ENCODE measurements at regions not wholly inside any gene's neighbourhood (a gene's known extent, or its start where the extent isn't known, plus 50 kb on each side); places are given as distances from the start of the nearest gene placed in this dataset.

- Histone ChIP-seq H3K4me1 (ENCODE audit: control insufficient read depth in 2 of 2, insufficient read depth in 2 of 2, low read length in 1 of 2) (no peaks in the 10 kb centered on the region), H3K36me3 (ENCODE audit: control insufficient read depth in 2 of 2, insufficient read depth in 2 of 2, low read length in 1 of 2) (no peaks in the 10 kb centered on the region), H3K4me3 (ENCODE audit: low read depth in 1 of 2, low read length in 2 of 2) (no peak overlapping the region), H3K27ac (ENCODE audit: low read depth in 2 of 2, low read length in 1 of 2) (no peak overlapping the region), H3K27me3 (ENCODE audit: control insufficient read depth in 1 of 2, insufficient read depth in 2 of 2, low read length in 2 of 2) (no peaks in the 10 kb centered on the region), H3K9me3 (ENCODE audit: control insufficient read depth in 2 of 2, insufficient read depth in 1 of 2, low read depth in 1 of 2, low read length in 1 of 2) (peaks cover 10 to 11% of the 10 kb centered on the region in 2 donors)
- WGBS, 2 donors: 80 to 84% methylated on average over 2 of the region's 2 CpGs
Observed at GRCh38 chr1:80047791-80048190, 1041.3 kb upstream of the ADGRL4 start.

- H3K9me3 ChIP-seq (ENCODE audit: control insufficient read depth in 2 of 2, insufficient read depth in 1 of 2, low read depth in 1 of 2, low read length in 1 of 2): no peaks in the 10 kb centered on the region
- no peak overlapping the region for H3K27ac ChIP-seq (ENCODE audit: low read depth in 2 of 2, low read length in 1 of 2)
- no peak overlapping the region for H3K4me3 ChIP-seq (ENCODE audit: low read depth in 1 of 2, low read length in 2 of 2)
- H3K4me1 ChIP-seq (ENCODE audit: control insufficient read depth in 2 of 2, insufficient read depth in 2 of 2, low read length in 1 of 2): no peaks in the 10 kb centered on the region
- no peaks in the 10 kb centered on the region for H3K27me3 ChIP-seq (ENCODE audit: control insufficient read depth in 1 of 2, insufficient read depth in 2 of 2, low read length in 2 of 2)
- H3K36me3 ChIP-seq (ENCODE audit: control insufficient read depth in 2 of 2, insufficient read depth in 2 of 2, low read length in 1 of 2): no peaks in the 10 kb centered on the region
Observed at GRCh38 chr1:80044662-80045061, 1038.1 kb upstream of the ADGRL4 start.

- no peak overlapping the region for H3K4me3 ChIP-seq (ENCODE audit: low read depth in 1 of 2, low read length in 2 of 2)
- H3K4me1 ChIP-seq (ENCODE audit: control insufficient read depth in 2 of 2, insufficient read depth in 2 of 2, low read length in 1 of 2): no peaks in the 10 kb centered on the region
- no peaks in the 10 kb centered on the region for H3K36me3 ChIP-seq (ENCODE audit: control insufficient read depth in 2 of 2, insufficient read depth in 2 of 2, low read length in 1 of 2)
- no peak overlapping the region for H3K27ac ChIP-seq (ENCODE audit: low read depth in 2 of 2, low read length in 1 of 2)
- no peaks in the 10 kb centered on the region for H3K9me3 ChIP-seq (ENCODE audit: control insufficient read depth in 2 of 2, insufficient read depth in 1 of 2, low read depth in 1 of 2, low read length in 1 of 2)
- 64 to 66% methylated on average over 3 of the region's 3 CpGs for WGBS, 2 donors
- no peaks in the 10 kb centered on the region for H3K27me3 ChIP-seq (ENCODE audit: control insufficient read depth in 1 of 2, insufficient read depth in 2 of 2, low read length in 2 of 2)
Observed at GRCh38 chr1:80036690-80037432, 1030.3 kb upstream of the ADGRL4 start.

GRCh38 chr1:80023358-80023757 lies 1016.8 kb upstream of the ADGRL4 start:
- no peak overlapping the region for H3K4me3 ChIP-seq (ENCODE audit: low read depth in 1 of 2, low read length in 2 of 2)
- no peaks in the 10 kb centered on the region for H3K4me1 ChIP-seq (ENCODE audit: control insufficient read depth in 2 of 2, insufficient read depth in 2 of 2, low read length in 1 of 2)
- WGBS, 2 donors: 86 to 92% methylated on average over 1 of the region's 1 CpG
- H3K27me3 ChIP-seq (ENCODE audit: control insufficient read depth in 1 of 2, insufficient read depth in 2 of 2, low read length in 2 of 2): no peaks in the 10 kb centered on the region
- no peaks in the 10 kb centered on the region for H3K36me3 ChIP-seq (ENCODE audit: control insufficient read depth in 2 of 2, insufficient read depth in 2 of 2, low read length in 1 of 2)
- no peak overlapping the region for H3K27ac ChIP-seq (ENCODE audit: low read depth in 2 of 2, low read length in 1 of 2)
- H3K9me3 ChIP-seq (ENCODE audit: control insufficient read depth in 2 of 2, insufficient read depth in 1 of 2, low read depth in 1 of 2, low read length in 1 of 2): peaks cover 0 to 2% of the 10 kb centered on the region in 2 donors

- H3K9me3 ChIP-seq (ENCODE audit: control insufficient read depth in 2 of 2, insufficient read depth in 1 of 2, low read depth in 1 of 2, low read length in 1 of 2): no peaks in the 10 kb centered on the region
- H3K4me3 ChIP-seq (ENCODE audit: low read depth in 1 of 2, low read length in 2 of 2): no peak overlapping the region
- no peak overlapping the region for H3K27ac ChIP-seq (ENCODE audit: low read depth in 2 of 2, low read length in 1 of 2)
- no peaks in the 10 kb centered on the region for H3K36me3 ChIP-seq (ENCODE audit: control insufficient read depth in 2 of 2, insufficient read depth in 2 of 2, low read length in 1 of 2)
- no peaks in the 10 kb centered on the region for H3K4me1 ChIP-seq (ENCODE audit: control insufficient read depth in 2 of 2, insufficient read depth in 2 of 2, low read length in 1 of 2)
- H3K27me3 ChIP-seq (ENCODE audit: control insufficient read depth in 1 of 2, insufficient read depth in 2 of 2, low read length in 2 of 2): no peaks in the 10 kb centered on the region
Observed at GRCh38 chr1:80021891-80022290, 1015.4 kb upstream of the ADGRL4 start.

- Histone ChIP-seq H3K4me1 (ENCODE audit: control insufficient read depth in 2 of 2, insufficient read depth in 2 of 2, low read length in 1 of 2) (no peaks in the 10 kb centered on the region), H3K27ac (ENCODE audit: low read depth in 2 of 2, low read length in 1 of 2) (no peak overlapping the region), H3K4me3 (ENCODE audit: low read depth in 1 of 2, low read length in 2 of 2) (no peak overlapping the region), H3K9me3 (ENCODE audit: control insufficient read depth in 2 of 2, insufficient read depth in 1 of 2, low read depth in 1 of 2, low read length in 1 of 2) (no peaks in the 10 kb centered on the region), H3K27me3 (ENCODE audit: control insufficient read depth in 1 of 2, insufficient read depth in 2 of 2, low read length in 2 of 2) (no peaks in the 10 kb centered on the region), H3K36me3 (ENCODE audit: control insufficient read depth in 2 of 2, insufficient read depth in 2 of 2, low read length in 1 of 2) (no peaks in the 10 kb centered on the region)
- 87 to 88% methylated on average over 3 of the region's 3 CpGs for WGBS, 2 donors
Observed at GRCh38 chr1:80018348-80018747, 1011.8 kb upstream of the ADGRL4 start.

GRCh38 chr1:80008934-80009333 lies 1002.4 kb upstream of the ADGRL4 start:
- 87 to 89% methylated on average over 1 of the region's 1 CpG for WGBS, 2 donors
- no peak overlapping the region for H3K27ac ChIP-seq (ENCODE audit: low read depth in 2 of 2, low read length in 1 of 2)
- no peaks in the 10 kb centered on the region for H3K36me3 ChIP-seq (ENCODE audit: control insufficient read depth in 2 of 2, insufficient read depth in 2 of 2, low read length in 1 of 2)
- no peaks in the 10 kb centered on the region for H3K27me3 ChIP-seq (ENCODE audit: control insufficient read depth in 1 of 2, insufficient read depth in 2 of 2, low read length in 2 of 2)
- H3K9me3 ChIP-seq (ENCODE audit: control insufficient read depth in 2 of 2, insufficient read depth in 1 of 2, low read depth in 1 of 2, low read length in 1 of 2): no peaks in the 10 kb centered on the region
- no peak overlapping the region for H3K4me3 ChIP-seq (ENCODE audit: low read depth in 1 of 2, low read length in 2 of 2)
- H3K4me1 ChIP-seq (ENCODE audit: control insufficient read depth in 2 of 2, insufficient read depth in 2 of 2, low read length in 1 of 2): no peaks in the 10 kb centered on the region

GRCh38 chr1:80003250-80003649 lies 996.7 kb upstream of the ADGRL4 start:
- H3K9me3 ChIP-seq (ENCODE audit: control insufficient read depth in 2 of 2, insufficient read depth in 1 of 2, low read depth in 1 of 2, low read length in 1 of 2): no peaks in the 10 kb centered on the region
- no peak overlapping the region for H3K27ac ChIP-seq (ENCODE audit: low read depth in 2 of 2, low read length in 1 of 2)
- no peak overlapping the region for H3K4me3 ChIP-seq (ENCODE audit: low read depth in 1 of 2, low read length in 2 of 2)
- H3K36me3 ChIP-seq (ENCODE audit: control insufficient read depth in 2 of 2, insufficient read depth in 2 of 2, low read length in 1 of 2): no peaks in the 10 kb centered on the region
- H3K4me1 ChIP-seq (ENCODE audit: control insufficient read depth in 2 of 2, insufficient read depth in 2 of 2, low read length in 1 of 2): no peaks in the 10 kb centered on the region
- no peaks in the 10 kb centered on the region for H3K27me3 ChIP-seq (ENCODE audit: control insufficient read depth in 1 of 2, insufficient read depth in 2 of 2, low read length in 2 of 2)

GRCh38 chr1:79988401-79988800 lies 981.9 kb upstream of the ADGRL4 start:
- Histone ChIP-seq H3K27me3 (ENCODE audit: control insufficient read depth in 1 of 2, insufficient read depth in 2 of 2, low read length in 2 of 2) (no peaks in the 10 kb centered on the region), H3K36me3 (ENCODE audit: control insufficient read depth in 2 of 2, insufficient read depth in 2 of 2, low read length in 1 of 2) (no peaks in the 10 kb centered on the region), H3K9me3 (ENCODE audit: control insufficient read depth in 2 of 2, insufficient read depth in 1 of 2, low read depth in 1 of 2, low read length in 1 of 2) (no peaks in the 10 kb centered on the region), H3K4me3 (ENCODE audit: low read depth in 1 of 2, low read length in 2 of 2) (no peak overlapping the region), H3K27ac (ENCODE audit: low read depth in 2 of 2, low read length in 1 of 2) (no peak overlapping the region), H3K4me1 (ENCODE audit: control insufficient read depth in 2 of 2, insufficient read depth in 2 of 2, low read length in 1 of 2) (no peaks in the 10 kb centered on the region)
- WGBS, 2 donors: 68 to 93% methylated on average over 3 of the region's 3 CpGs

GRCh38 chr1:79982211-79982610 lies 975.7 kb upstream of the ADGRL4 start:
- H3K27ac ChIP-seq (ENCODE audit: low read depth in 2 of 2, low read length in 1 of 2): no peak overlapping the region
- WGBS, 2 donors: 2 to 8% methylated on average over 3 of the region's 3 CpGs
- H3K27me3 ChIP-seq (ENCODE audit: control insufficient read depth in 1 of 2, insufficient read depth in 2 of 2, low read length in 2 of 2): no peaks in the 10 kb centered on the region
- H3K9me3 ChIP-seq (ENCODE audit: control insufficient read depth in 2 of 2, insufficient read depth in 1 of 2, low read depth in 1 of 2, low read length in 1 of 2): no peaks in the 10 kb centered on the region
- H3K4me1 ChIP-seq (ENCODE audit: control insufficient read depth in 2 of 2, insufficient read depth in 2 of 2, low read length in 1 of 2): no peaks in the 10 kb centered on the region
- no peak overlapping the region for H3K4me3 ChIP-seq (ENCODE audit: low read depth in 1 of 2, low read length in 2 of 2)
- no peaks in the 10 kb centered on the region for H3K36me3 ChIP-seq (ENCODE audit: control insufficient read depth in 2 of 2, insufficient read depth in 2 of 2, low read length in 1 of 2)

All from esophagus (tissue), 2 donors.